Activated B cell treated with CpG ODN at 0.5 μM for 24 hours (primary cell): ENCODE measurements at regions not wholly inside any gene's neighbourhood (a gene's known extent, or its start where the extent isn't known, plus 50 kb on each side); places are given as distances from the start of the nearest gene placed in this dataset.

Source experiments
- ATAC-seq: fragments of 200-7000 bp; cut with Tn5 transposase; one replicate; pipeline ENCODE4 v1.10.0; 2021; ENCODE audit warnings: low read depth, mild to moderate bottlenecking, moderate library complexity
- CTCF ChIA-PET: fragments of 350-600 bp; sonication (Branson Sonifier 250); formaldehyde crosslinking; loops from one replicate; lab custom pipeline; 2021; ENCODE audit warnings: antibody characterized with exemption; lab: Charles Lee
- POLR2A ChIA-PET: fragments of 350-600 bp; sonication (Branson Sonifier 250); formaldehyde crosslinking; loops from one replicate; lab custom pipeline; 2021; ENCODE audit warnings: antibody characterized with exemption; lab: Charles Lee
- DNase-seq: peaks from one replicate; pipeline ENCODE4 v3.0.0; 2022
- H3K27ac Mint-ChIP-seq: one replicate; pipeline ENCODE4 v1.8.0; 2020; ENCODE audit warnings: mixed read lengths
- H3K27me3 Mint-ChIP-seq: one replicate; pipeline ENCODE4 v1.8.0; 2021; ENCODE audit warnings: mixed read lengths
- H3K36me3 Mint-ChIP-seq: one replicate; pipeline ENCODE4 v1.8.0; 2021; ENCODE audit warnings: low read depth, mixed read lengths
- H3K4me1 Mint-ChIP-seq: one replicate; pipeline ENCODE4 v1.8.0; 2021; ENCODE audit warnings: mixed read lengths
- H3K4me3 Mint-ChIP-seq: one replicate; pipeline ENCODE4 v1.8.0; 2020; ENCODE audit warnings: mild to moderate bottlenecking, mixed read lengths
- H3K9me3 Mint-ChIP-seq: one replicate; pipeline ENCODE4 v1.8.0; 2020; ENCODE audit warnings: mixed read lengths
- CTCF ChIP-seq: fragments of 200-600 bp; IDR thresholded peaks from one replicate; pipeline ENCODE4 v1.8.0; 2022; ENCODE audit warnings: antibody characterized with exemption, mild to moderate bottlenecking
- intact Hi-C: fragments of 100-400 bp; cut with micrococcal nuclease; formaldehyde crosslinking; loops from one replicate; pipeline ENCODE4 v1.15.1; 2024

- CTCF ChIA-PET, result no interaction called here
- no peak overlapping the region for H3K4me3 Mint-ChIP-seq
- H3K27ac Mint-ChIP-seq, result no peak overlapping the region
- POLR2A ChIA-PET, result no interaction called here
- TF ChIP-seq CTCF, result no peak
- no peak for ATAC-seq
- peaks cover 14% of the 10 kb centered on the region for H3K9me3 Mint-ChIP-seq
- no peak for DNase-seq
- intact Hi-C loops, result no loop called here
- H3K27me3 Mint-ChIP-seq, result no peaks in the 10 kb centered on the region
- no peaks in the 10 kb centered on the region for H3K36me3 Mint-ChIP-seq
- no peaks in the 10 kb centered on the region for H3K4me1 Mint-ChIP-seq
Measured at GRCh38 chr6:78427386-78427785, 440.0 kb upstream of the IRAK1BP1 start.

GRCh38 chr6:78430521-78430920 is 436.8 kb upstream of the IRAK1BP1 start:
- no peak for TF ChIP-seq CTCF
- intact Hi-C loops, result no loop called here
- Mint-ChIP-seq H3K9me3 (peaks cover 7% of the 10 kb centered on the region), H3K4me1 (no peaks in the 10 kb centered on the region), H3K36me3 (no peaks in the 10 kb centered on the region), H3K27ac (no peak overlapping the region), H3K27me3 (no peaks in the 10 kb centered on the region), H3K4me3 (no peak overlapping the region)
- DNase-seq, result no peak
- POLR2A ChIA-PET, result no interaction called here
- CTCF ChIA-PET, result no interaction called here
- no peak for ATAC-seq

- no peak for TF ChIP-seq CTCF
- DNase-seq, result no peak
- no peak overlapping the region for H3K27ac Mint-ChIP-seq
- no peaks in the 10 kb centered on the region for H3K4me1 Mint-ChIP-seq
- ATAC-seq, result no peak
- intact Hi-C loops, result no loop called here
- POLR2A ChIA-PET, result no interaction called here
- CTCF ChIA-PET, result no interaction called here
- H3K36me3 Mint-ChIP-seq, result no peaks in the 10 kb centered on the region
- H3K4me3 Mint-ChIP-seq, result no peak overlapping the region
- no peaks in the 10 kb centered on the region for H3K27me3 Mint-ChIP-seq
- peaks cover 10% of the 10 kb centered on the region for H3K9me3 Mint-ChIP-seq
Measured at GRCh38 chr6:78435671-78436070, 431.7 kb upstream of the IRAK1BP1 start.

GRCh38 chr6:78436335-78436734 is 431.0 kb upstream of the IRAK1BP1 start:
- Mint-ChIP-seq H3K4me1 (no peaks in the 10 kb centered on the region), H3K4me3 (no peak overlapping the region), H3K9me3 (peaks cover 10% of the 10 kb centered on the region), H3K27ac (no peak overlapping the region), H3K27me3 (no peaks in the 10 kb centered on the region), H3K36me3 (no peaks in the 10 kb centered on the region)
- ATAC-seq, result no peak
- DNase-seq, result no peak
- intact Hi-C loops, result no loop called here
- CTCF ChIA-PET, result no interaction called here
- POLR2A ChIA-PET, result no interaction called here
- TF ChIP-seq CTCF, result no peak

GRCh38 chr6:78438135-78438534 is 429.2 kb upstream of the IRAK1BP1 start:
- Mint-ChIP-seq H3K27me3 (no peaks in the 10 kb centered on the region), H3K27ac (no peak overlapping the region), H3K36me3 (no peaks in the 10 kb centered on the region), H3K4me1 (no peaks in the 10 kb centered on the region), H3K4me3 (no peak overlapping the region), H3K9me3 (peaks cover 10% of the 10 kb centered on the region)
- ATAC-seq, result no peak
- no peak for TF ChIP-seq CTCF
- ChIA-PET CTCF (no interaction called here), POLR2A (no interaction called here)
- intact Hi-C loops, result no loop called here
- DNase-seq, result no peak
